Colonic mucosa (tissue), 4 donors: ENCODE measurements at regions not wholly inside any gene's neighbourhood (a gene's known extent, or its start where the extent isn't known, plus 50 kb on each side); places are given as distances from the start of the nearest gene placed in this dataset.

ENCODE experiments used
- DNase-seq: peaks from one replicate; pipeline ENCODE4 v3.0.0-alpha.2; 2020
- H3K27ac ChIP-seq: fragments of 200-600 bp; one replicate; pipeline ENCODE4 v1.8.0; 2021
- H3K27me3 ChIP-seq: fragments of 200-600 bp; one replicate; pipeline ENCODE4 v1.8.0; 2021
- H3K36me3 ChIP-seq: fragments of 200-600 bp; one replicate; pipeline ENCODE4 v1.8.0; 2021
- H3K4me1 ChIP-seq: fragments of 200-600 bp; one replicate; pipeline ENCODE4 v1.8.0; 2021; ENCODE audit warnings: mild to moderate bottlenecking
- H3K4me3 ChIP-seq: fragments of 200-600 bp; one replicate; pipeline ENCODE4 v1.8.0; 2021
- H3K9ac ChIP-seq, 2 donors: one replicate each; pipeline ENCODE4 v1.7.0; 2013; ENCODE audit warnings: control low read depth in 2 of 2, low read depth in 2 of 2, low read length in 2 of 2
- H3K9me3 ChIP-seq: fragments of 200-600 bp; one replicate; pipeline ENCODE4 v1.8.0; 2021
- intact Hi-C: fragments of 100-400 bp; cut with DNase I; formaldehyde crosslinking; loops from one replicate; pipeline ENCODE4 v1.14.1; 2022
- TF ChIP-seq, protein P1 (sequence below): fragments of 200-600 bp; IDR thresholded peaks from one replicate; pipeline ENCODE4 v1.8.0; 2022; ENCODE audit warnings: antibody characterized with exemption, mild to moderate bottlenecking
- donor health status: healthy.
- donor health status: DM: no; HTN: no; CAD: no.
- donor health status: DM: no; HTN: no; CAD: no.

DNA sequence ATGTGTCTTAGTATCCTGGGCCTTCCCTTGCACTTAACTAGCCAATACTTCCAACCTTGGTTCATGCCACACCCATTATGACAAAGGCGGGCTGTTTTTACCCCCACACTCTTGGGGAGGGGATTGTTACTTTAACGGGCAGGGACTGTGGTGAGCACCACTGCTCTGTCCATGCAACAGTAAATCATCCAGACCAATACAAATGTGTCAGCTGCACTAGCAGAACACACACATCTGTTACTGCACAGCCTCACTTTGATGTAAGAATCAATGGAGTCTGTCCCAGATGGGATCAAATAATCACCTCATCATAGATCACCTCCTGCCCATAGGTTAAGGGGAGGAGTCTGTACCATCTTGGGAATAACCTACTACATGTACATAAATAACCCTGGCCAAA is 58.1 kb downstream of the NPAP1 start:
- intact Hi-C loops: loop anchor here (10.0 kb wide), 1 partner anchor 59 kb away; the partner anchor contains the start of gene NPAP1
- Histone ChIP-seq H3K9me3 (no peaks in the 10 kb centered on the region), H3K4me1 (no peaks in the 10 kb centered on the region), H3K27ac (no peak overlapping the region), H3K27me3 (no peaks in the 10 kb centered on the region), H3K9ac (no peak overlapping the region), H3K36me3 (no peaks in the 10 kb centered on the region), H3K4me3 (no peak overlapping the region)
- no peak for DNase-seq
- TF ChIP-seq, protein P1, sequence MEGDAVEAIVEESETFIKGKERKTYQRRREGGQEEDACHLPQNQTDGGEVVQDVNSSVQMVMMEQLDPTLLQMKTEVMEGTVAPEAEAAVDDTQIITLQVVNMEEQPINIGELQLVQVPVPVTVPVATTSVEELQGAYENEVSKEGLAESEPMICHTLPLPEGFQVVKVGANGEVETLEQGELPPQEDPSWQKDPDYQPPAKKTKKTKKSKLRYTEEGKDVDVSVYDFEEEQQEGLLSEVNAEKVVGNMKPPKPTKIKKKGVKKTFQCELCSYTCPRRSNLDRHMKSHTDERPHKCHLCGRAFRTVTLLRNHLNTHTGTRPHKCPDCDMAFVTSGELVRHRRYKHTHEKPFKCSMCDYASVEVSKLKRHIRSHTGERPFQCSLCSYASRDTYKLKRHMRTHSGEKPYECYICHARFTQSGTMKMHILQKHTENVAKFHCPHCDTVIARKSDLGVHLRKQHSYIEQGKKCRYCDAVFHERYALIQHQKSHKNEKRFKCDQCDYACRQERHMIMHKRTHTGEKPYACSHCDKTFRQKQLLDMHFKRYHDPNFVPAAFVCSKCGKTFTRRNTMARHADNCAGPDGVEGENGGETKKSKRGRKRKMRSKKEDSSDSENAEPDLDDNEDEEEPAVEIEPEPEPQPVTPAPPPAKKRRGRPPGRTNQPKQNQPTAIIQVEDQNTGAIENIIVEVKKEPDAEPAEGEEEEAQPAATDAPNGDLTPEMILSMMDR: no peak

DNA sequence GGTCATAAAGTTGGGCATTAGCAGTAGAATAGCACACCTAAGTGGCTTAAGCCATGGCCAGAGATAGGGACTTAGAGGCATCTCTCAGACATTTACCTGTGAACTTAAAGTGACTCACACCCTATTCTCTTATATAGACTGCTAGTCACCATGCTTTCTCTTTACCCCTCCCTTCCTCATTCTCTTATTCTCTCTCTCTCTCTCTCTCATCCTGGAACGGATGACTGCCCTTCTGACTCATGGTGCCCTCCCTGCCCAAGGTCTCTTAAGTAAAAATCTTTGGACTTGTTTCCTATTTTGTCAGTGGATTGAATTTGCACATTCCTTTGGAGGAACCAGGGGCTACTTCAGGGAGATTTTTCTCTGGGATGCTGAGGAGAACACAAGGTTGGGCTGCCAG is 58.8 kb downstream of the NPAP1 start:
- Histone ChIP-seq H3K4me3 (no peak overlapping the region), H3K27ac (no peak overlapping the region), H3K36me3 (no peaks in the 10 kb centered on the region), H3K9ac (no peak overlapping the region), H3K9me3 (no peaks in the 10 kb centered on the region), H3K4me1 (no peaks in the 10 kb centered on the region), H3K27me3 (no peaks in the 10 kb centered on the region)
- TF ChIP-seq, protein P1: no peak
- no peak for DNase-seq
- intact Hi-C loops: loop anchor here (10.0 kb wide), 1 partner anchor 60 kb away; the partner anchor contains the start of gene NPAP1

DNA sequence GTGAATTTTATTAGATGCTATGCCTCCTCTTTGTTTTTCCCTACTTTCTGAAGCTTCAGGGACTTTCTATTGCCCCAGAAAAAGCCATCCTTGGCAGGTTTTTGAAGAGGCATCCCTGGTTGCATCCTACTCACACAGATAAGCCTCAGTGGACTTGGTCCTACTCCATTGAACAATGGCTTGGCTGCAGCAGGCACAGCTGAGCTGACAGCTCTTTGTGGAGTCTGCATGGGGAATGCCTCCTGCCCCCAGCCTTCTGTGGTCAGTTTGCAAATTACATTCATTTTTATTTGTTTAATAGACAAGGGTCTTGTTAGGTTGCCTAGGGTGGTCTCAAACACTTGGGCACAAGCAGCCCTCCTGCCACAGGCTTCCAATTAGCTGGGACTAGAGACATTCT is 69.7 kb downstream of the NPAP1 start:
- Histone ChIP-seq H3K4me1 (no peaks in the 10 kb centered on the region), H3K36me3 (no peaks in the 10 kb centered on the region), H3K27me3 (no peaks in the 10 kb centered on the region), H3K9ac (no peak overlapping the region), H3K9me3 (no peaks in the 10 kb centered on the region), H3K4me3 (no peak overlapping the region), H3K27ac (no peak overlapping the region)
- intact Hi-C loops: no loop called here
- DNase-seq: no peak
- TF ChIP-seq, protein P1: no peak

DNA sequence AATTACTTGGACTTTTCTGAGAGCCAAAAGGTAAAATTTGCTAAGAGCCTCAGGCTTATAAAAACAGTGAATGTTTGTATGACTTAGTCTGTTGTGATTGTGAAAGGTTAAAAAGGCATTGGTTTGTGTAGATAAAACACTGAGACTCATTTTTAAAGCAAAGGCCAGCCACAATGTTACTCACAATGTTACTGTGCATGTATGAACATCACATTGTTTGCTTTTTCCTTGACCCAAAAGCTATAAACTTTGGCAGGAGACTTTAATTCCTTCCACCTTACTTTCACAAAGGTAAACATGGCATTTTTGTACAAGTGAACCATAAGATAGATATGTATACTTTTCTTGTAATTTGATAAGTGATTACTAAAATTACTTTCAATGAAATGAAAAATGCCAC is 70.5 kb downstream of the NPAP1 start:
- no peak overlapping the region for H3K27ac ChIP-seq
- H3K4me3 ChIP-seq: no peak overlapping the region
- H3K36me3 ChIP-seq: no peaks in the 10 kb centered on the region
- no peak overlapping the region for H3K9ac ChIP-seq
- TF ChIP-seq, protein P1: no peak
- DNase-seq: no peak
- intact Hi-C loops: no loop called here
- H3K27me3 ChIP-seq: no peaks in the 10 kb centered on the region
- no peaks in the 10 kb centered on the region for H3K4me1 ChIP-seq
- H3K9me3 ChIP-seq: no peaks in the 10 kb centered on the region

DNA sequence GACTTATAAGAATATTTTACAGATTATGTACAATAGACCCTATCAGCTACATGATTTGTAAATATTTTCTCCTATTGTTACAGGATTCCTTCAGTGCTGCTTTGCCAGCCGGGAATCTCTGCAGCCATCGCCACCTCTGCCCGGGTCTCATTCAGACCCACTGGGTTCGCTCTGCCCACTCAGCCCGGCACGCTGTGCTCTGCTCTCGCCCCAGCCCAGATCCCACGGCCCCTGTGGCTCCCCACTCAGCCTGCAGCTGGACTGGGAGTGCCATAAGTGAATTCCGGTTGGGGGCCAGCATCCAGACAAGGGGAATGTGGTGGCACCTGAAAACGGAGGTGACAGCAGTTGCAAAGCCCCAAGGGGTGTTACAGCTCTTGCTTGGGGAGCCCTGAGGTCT is 71.8 kb downstream of the NPAP1 start:
- Histone ChIP-seq H3K9ac (no peak overlapping the region), H3K4me3 (no peak overlapping the region), H3K27me3 (no peaks in the 10 kb centered on the region), H3K36me3 (no peaks in the 10 kb centered on the region), H3K27ac (no peak overlapping the region), H3K4me1 (no peaks in the 10 kb centered on the region), H3K9me3 (no peaks in the 10 kb centered on the region)
- DNase-seq: no peak
- intact Hi-C loops: no loop called here
- TF ChIP-seq, protein P1: no peak
